HL-60 (cell line): ENCODE measurements at regions not wholly inside any gene's neighbourhood (a gene's known extent, or its start where the extent isn't known, plus 50 kb on each side); places are given as distances from the start of the nearest gene placed in this dataset.
"Not testable (repeated sequence)": the region's sequence is repeated elsewhere in the genome, so short reads cannot be mapped to it uniquely, and the experiment has no call there.

Source experiments
- DNase-seq, 2 experiments: peaks; one replicate each; pipeline ENCODE4 v3.0.0-alpha.2; 2010 to 2020; ENCODE audit warnings: low read depth in 1 of 2, low spot score in 1 of 2
- H3K27ac ChIP-seq: fragments of 250-450 bp; sonication (Bioruptor Pico); replicated peaks from 2 replicates; pipeline ENCODE4 v1.5.1; 2020; ENCODE audit warnings: mild to moderate bottlenecking, moderate library complexity
- H3K27me3 ChIP-seq: fragments of 250-450 bp; sonication (Bioruptor Pico); 2 replicates; pipeline ENCODE4 v1.5.1; 2021; ENCODE audit warnings: mild to moderate bottlenecking, moderate library complexity; ENCODE audit not compliant: insufficient read depth, poor library complexity, severe bottlenecking
- H3K4me3 ChIP-seq: replicated peaks from 2 replicates; pipeline ENCODE4 v1.5.1; 2011; ENCODE audit warnings: mild to moderate bottlenecking, control low read depth, low read length; ENCODE audit not compliant: insufficient read depth
- GABPA ChIP-seq: IDR thresholded peaks from 2 replicates; pipeline ENCODE4 v1.6.1; 2012; ENCODE audit warnings: low read depth
- POLR2AphosphoS5 ChIP-seq: IDR thresholded peaks from 2 replicates; pipeline ENCODE4 v1.6.1; 2012; ENCODE audit warnings: low read depth
- SPI1 ChIP-seq: IDR thresholded peaks from 2 replicates; pipeline ENCODE4 v1.6.1; 2012; ENCODE audit warnings: low read depth, mild to moderate bottlenecking, borderline replicate concordance
- TF ChIP-seq, protein P1 (sequence below): IDR thresholded peaks from 2 replicates; pipeline ENCODE4 v1.6.1; 2012; ENCODE audit warnings: low read depth; ENCODE audit not compliant: insufficient replicate concordance
- TF ChIP-seq, protein P2 (sequence below): IDR thresholded peaks from one replicate; pipeline ENCODE4 v1.5.1; 2011; ENCODE audit warnings: low read length, control low read depth, inconsistent platforms; ENCODE audit not compliant: insufficient read depth

DNA sequence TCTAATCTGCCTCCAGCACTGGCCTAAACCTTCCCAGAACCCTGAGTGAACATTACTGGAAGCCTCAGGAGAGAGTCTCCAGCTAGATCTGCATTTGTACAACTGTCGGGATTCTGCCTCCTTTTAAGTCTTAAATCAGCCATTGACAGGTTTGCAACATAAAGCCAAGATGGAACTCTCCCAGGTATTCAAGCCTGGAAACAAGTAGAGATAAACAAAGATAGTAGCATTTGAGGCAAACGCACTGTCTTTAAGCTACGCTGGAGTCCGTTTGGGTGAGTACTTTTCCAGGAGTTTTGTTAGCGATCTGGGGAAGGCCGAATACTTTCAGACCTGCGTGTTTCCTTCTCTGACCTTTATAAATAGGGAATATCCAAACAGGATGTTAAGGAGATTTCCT lies 317.2 kb upstream of the FZD8 start:
- no peak overlapping the region for H3K4me3 ChIP-seq
- no peak for DNase-seq
- no peak for TF ChIP-seq SPI1
- H3K27ac ChIP-seq = no peak overlapping the region
- no peaks in the 10 kb centered on the region for H3K27me3 ChIP-seq

DNA sequence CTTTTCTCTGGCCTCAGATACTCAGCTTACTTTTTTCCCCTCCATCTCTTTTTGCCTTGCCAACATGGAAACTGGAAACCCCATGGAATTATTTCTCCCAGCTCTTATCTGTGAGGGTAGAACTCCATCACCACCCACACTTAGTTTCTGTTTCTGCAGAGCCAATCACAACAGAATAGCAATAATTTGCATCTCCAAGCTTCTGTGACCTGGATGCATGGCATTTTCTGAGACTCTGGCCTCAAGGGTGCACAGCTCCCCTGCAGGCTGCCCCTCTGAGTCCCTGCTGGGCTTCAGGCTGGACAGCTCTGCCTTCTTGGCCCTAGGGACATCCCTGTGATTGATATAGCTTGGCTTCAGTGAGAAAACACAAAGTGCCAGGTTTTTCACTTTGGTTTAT lies 316.5 kb upstream of the FZD8 start:
- not testable (repeated sequence) for H3K27me3 ChIP-seq, DNase-seq

DNA sequence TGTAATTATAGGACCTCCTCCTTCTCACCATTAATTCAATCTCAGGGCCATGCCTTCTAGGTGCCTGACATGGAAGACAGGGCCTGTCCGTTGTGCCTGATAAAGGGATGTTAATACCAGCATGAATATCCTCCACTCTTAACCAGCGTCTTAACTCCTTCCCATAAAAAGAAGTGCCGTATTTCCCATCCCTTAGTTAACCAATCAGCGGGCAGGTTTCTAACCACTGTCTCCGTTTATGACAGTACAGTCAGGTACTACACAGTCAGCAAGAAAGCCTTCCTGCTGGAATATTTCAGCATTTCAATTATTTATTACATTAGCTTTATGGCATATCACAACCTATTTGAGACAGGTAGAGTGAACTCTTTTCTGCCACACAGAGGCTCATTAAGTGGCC lies 308.6 kb upstream of the FZD8 start:
- TF ChIP-seq, protein P1, sequence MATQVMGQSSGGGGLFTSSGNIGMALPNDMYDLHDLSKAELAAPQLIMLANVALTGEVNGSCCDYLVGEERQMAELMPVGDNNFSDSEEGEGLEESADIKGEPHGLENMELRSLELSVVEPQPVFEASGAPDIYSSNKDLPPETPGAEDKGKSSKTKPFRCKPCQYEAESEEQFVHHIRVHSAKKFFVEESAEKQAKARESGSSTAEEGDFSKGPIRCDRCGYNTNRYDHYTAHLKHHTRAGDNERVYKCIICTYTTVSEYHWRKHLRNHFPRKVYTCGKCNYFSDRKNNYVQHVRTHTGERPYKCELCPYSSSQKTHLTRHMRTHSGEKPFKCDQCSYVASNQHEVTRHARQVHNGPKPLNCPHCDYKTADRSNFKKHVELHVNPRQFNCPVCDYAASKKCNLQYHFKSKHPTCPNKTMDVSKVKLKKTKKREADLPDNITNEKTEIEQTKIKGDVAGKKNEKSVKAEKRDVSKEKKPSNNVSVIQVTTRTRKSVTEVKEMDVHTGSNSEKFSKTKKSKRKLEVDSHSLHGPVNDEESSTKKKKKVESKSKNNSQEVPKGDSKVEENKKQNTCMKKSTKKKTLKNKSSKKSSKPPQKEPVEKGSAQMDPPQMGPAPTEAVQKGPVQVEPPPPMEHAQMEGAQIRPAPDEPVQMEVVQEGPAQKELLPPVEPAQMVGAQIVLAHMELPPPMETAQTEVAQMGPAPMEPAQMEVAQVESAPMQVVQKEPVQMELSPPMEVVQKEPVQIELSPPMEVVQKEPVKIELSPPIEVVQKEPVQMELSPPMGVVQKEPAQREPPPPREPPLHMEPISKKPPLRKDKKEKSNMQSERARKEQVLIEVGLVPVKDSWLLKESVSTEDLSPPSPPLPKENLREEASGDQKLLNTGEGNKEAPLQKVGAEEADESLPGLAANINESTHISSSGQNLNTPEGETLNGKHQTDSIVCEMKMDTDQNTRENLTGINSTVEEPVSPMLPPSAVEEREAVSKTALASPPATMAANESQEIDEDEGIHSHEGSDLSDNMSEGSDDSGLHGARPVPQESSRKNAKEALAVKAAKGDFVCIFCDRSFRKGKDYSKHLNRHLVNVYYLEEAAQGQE = no peak
- TF ChIP-seq POLR2AphosphoS5 (no peak), SPI1 (no peak), GABPA (no peak)
- TF ChIP-seq, protein P2, sequence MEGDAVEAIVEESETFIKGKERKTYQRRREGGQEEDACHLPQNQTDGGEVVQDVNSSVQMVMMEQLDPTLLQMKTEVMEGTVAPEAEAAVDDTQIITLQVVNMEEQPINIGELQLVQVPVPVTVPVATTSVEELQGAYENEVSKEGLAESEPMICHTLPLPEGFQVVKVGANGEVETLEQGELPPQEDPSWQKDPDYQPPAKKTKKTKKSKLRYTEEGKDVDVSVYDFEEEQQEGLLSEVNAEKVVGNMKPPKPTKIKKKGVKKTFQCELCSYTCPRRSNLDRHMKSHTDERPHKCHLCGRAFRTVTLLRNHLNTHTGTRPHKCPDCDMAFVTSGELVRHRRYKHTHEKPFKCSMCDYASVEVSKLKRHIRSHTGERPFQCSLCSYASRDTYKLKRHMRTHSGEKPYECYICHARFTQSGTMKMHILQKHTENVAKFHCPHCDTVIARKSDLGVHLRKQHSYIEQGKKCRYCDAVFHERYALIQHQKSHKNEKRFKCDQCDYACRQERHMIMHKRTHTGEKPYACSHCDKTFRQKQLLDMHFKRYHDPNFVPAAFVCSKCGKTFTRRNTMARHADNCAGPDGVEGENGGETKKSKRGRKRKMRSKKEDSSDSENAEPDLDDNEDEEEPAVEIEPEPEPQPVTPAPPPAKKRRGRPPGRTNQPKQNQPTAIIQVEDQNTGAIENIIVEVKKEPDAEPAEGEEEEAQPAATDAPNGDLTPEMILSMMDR = no peak
- Histone ChIP-seq H3K4me3 (no peak overlapping the region), H3K27me3 (no peaks in the 10 kb centered on the region), H3K27ac (no peak overlapping the region)
- no peak for DNase-seq

More for the DNA sequence above, 316.5 kb upstream of the FZD8 start:
- H3K4me3 ChIP-seq, H3K27ac ChIP-seq: not testable (repeated sequence)

DNA sequence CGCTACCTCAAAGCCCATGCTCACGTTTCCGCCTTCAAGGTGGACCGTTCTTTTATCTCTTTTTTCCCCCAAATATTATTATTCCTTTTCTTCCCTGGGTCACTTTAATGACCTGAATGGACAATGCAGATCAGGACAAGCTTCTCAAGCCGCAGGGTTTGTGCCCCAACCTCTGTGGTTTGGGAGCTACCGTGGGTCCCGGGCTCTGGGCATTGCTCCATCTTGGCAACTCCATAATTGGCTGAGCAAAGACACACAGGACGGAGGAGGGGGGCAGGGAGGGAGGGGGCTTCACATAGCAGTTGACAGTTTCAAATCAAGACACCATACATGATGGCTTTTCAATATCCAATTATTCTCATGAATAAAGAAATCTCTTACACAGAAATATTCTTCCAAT lies 308.1 kb upstream of the FZD8 start:
- H3K4me3 ChIP-seq = no peak overlapping the region
- no peaks in the 10 kb centered on the region for H3K27me3 ChIP-seq

More for the DNA sequence above, 308.1 kb upstream of the FZD8 start:
- H3K27ac ChIP-seq = no peak overlapping the region
- TF ChIP-seq, protein P2 = no peak
- TF ChIP-seq, protein P1 = no peak
- TF ChIP-seq SPI1 (no peak), GABPA (no peak), POLR2AphosphoS5 (no peak)
- no peak for DNase-seq
